ENCODE measurements at regions not wholly inside any gene's neighbourhood (a gene's known extent, or its start where the extent isn't known, plus 50 kb on each side); places are given as distances from the start of the nearest gene placed in this dataset.

DNA sequence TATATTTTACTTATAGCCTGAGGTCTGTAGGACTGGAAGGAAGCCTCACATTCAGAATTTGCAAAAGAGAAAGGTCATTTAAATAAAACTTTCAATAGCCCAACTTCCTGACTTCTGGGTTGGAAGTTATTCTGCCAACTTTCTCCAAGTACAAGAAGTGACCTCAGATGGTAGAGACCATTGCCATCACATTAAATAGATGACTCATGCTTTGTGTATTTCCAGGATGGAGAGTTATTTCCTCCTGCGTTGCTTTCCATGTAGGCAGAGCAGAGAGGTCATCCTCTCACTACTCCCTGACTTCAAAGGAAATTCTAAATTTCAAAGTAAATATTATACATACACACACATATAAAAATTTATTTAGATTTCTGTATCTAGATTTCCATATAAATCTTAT is 73.0 kb upstream of the NR3C2 start (continued):
- TF ChIP-seq TCF4 (CRISPR knock-in tag; IDR thresholded peaks at IDR 0.05; ENCODE audit: borderline replicate concordance) (no peak), ZFP3 (CRISPR knock-in tag; IDR thresholded peaks at IDR 0.05) (no peak)

DNA sequence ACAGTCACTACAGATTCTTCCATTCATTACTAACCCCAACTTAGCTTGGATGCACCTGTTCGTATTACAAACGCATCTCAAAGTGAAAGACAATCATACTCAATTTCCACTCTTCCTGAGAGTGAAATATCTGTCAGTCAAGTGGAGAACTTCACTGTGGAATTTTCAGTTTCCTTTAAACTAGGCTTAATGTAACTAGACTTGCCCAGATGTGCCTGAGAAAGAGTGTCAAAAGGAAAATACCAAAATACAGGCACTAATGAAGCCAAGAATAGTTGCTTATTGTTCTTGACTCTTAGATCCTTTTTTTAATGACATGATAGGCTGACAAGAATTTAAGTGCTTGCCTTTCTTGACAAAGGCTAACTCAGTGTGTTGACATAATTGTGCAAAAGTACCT is 72.4 kb upstream of the NR3C2 start:
- no peak for ATAC-seq

DNA sequence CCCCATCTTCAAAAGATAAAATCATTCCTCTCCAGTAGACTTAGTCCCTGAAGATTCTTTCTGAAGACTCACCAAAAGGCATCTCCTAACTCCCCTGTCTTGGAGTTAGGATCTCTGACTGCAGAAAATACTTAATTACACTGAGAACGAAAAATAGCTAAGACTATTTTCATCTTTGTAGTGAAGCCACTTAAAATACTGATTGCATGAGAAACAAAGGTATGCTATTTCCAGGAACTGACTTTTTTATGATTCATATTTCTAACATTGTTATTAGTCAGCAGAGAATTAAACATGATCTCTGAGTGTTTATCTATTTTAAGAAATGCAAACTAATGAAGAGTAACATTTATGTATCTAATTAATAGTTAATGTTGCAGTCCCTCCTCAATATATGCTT is 71.8 kb upstream of the NR3C2 start:
- TF ChIP-seq ARNTL (CRISPR knock-in tag; IDR thresholded peaks at IDR 0.05; ENCODE audit: borderline replicate concordance, low read depth) (no peak), ZC3H10 (CRISPR knock-in tag; IDR thresholded peaks at IDR 0.05) (no peak), ZNF8 (CRISPR knock-in tag; IDR thresholded peaks at IDR 0.05) (no peak)
- TF ChIP-seq, protein P1, sequence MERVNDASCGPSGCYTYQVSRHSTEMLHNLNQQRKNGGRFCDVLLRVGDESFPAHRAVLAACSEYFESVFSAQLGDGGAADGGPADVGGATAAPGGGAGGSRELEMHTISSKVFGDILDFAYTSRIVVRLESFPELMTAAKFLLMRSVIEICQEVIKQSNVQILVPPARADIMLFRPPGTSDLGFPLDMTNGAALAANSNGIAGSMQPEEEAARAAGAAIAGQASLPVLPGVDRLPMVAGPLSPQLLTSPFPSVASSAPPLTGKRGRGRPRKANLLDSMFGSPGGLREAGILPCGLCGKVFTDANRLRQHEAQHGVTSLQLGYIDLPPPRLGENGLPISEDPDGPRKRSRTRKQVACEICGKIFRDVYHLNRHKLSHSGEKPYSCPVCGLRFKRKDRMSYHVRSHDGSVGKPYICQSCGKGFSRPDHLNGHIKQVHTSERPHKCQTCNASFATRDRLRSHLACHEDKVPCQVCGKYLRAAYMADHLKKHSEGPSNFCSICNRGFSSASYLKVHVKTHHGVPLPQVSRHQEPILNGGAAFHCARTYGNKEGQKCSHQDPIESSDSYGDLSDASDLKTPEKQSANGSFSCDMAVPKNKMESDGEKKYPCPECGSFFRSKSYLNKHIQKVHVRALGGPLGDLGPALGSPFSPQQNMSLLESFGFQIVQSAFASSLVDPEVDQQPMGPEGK (CRISPR knock-in tag; IDR thresholded peaks at IDR 0.05; ENCODE audit: borderline replicate concordance) = no peak
- TF ChIP-seq, protein P2, sequence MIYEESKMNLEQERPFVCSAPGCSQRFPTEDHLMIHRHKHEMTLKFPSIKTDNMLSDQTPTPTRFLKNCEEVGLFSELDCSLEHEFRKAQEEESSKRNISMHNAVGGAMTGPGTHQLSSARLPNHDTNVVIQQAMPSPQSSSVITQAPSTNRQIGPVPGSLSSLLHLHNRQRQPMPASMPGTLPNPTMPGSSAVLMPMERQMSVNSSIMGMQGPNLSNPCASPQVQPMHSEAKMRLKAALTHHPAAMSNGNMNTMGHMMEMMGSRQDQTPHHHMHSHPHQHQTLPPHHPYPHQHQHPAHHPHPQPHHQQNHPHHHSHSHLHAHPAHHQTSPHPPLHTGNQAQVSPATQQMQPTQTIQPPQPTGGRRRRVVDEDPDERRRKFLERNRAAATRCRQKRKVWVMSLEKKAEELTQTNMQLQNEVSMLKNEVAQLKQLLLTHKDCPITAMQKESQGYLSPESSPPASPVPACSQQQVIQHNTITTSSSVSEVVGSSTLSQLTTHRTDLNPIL (CRISPR knock-in tag; IDR thresholded peaks at IDR 0.05; ENCODE audit: low read depth) = no peak
- ATAC-seq = no peak

More for the DNA sequence above, 72.4 kb upstream of the NR3C2 start:
- TF ChIP-seq TOX (CRISPR knock-in tag; IDR thresholded peaks at IDR 0.05; ENCODE audit: borderline replicate concordance) = no peak
- TF ChIP-seq ESRRG (CRISPR knock-in tag; IDR thresholded peaks at IDR 0.05) = no peak
- no peak for TF ChIP-seq ZC3H10 (CRISPR knock-in tag; IDR thresholded peaks at IDR 0.05)
- TF ChIP-seq, protein P1 (CRISPR knock-in tag; IDR thresholded peaks at IDR 0.05; ENCODE audit: borderline replicate concordance) = no peak
- TF ChIP-seq RARB (CRISPR knock-in tag; IDR thresholded peaks at IDR 0.05) = no peak
- TF ChIP-seq ZNF8 (CRISPR knock-in tag; IDR thresholded peaks at IDR 0.05) = no peak
- TF ChIP-seq, protein P3, sequence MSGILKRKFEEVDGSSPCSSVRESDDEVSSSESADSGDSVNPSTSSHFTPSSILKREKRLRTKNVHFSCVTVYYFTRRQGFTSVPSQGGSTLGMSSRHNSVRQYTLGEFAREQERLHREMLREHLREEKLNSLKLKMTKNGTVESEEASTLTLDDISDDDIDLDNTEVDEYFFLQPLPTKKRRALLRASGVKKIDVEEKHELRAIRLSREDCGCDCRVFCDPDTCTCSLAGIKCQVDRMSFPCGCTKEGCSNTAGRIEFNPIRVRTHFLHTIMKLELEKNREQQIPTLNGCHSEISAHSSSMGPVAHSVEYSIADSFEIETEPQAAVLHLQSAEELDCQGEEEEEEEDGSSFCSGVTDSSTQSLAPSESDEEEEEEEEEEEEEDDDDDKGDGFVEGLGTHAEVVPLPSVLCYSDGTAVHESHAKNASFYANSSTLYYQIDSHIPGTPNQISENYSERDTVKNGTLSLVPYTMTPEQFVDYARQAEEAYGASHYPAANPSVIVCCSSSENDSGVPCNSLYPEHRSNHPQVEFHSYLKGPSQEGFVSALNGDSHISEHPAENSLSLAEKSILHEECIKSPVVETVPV (CRISPR knock-in tag; IDR thresholded peaks at IDR 0.05) = no peak
- TF ChIP-seq OSR1 (CRISPR knock-in tag; IDR thresholded peaks at IDR 0.05) = no peak
- TF ChIP-seq ZFP30 (CRISPR knock-in tag; IDR thresholded peaks at IDR 0.05) = no peak
- TF ChIP-seq, protein P4, sequence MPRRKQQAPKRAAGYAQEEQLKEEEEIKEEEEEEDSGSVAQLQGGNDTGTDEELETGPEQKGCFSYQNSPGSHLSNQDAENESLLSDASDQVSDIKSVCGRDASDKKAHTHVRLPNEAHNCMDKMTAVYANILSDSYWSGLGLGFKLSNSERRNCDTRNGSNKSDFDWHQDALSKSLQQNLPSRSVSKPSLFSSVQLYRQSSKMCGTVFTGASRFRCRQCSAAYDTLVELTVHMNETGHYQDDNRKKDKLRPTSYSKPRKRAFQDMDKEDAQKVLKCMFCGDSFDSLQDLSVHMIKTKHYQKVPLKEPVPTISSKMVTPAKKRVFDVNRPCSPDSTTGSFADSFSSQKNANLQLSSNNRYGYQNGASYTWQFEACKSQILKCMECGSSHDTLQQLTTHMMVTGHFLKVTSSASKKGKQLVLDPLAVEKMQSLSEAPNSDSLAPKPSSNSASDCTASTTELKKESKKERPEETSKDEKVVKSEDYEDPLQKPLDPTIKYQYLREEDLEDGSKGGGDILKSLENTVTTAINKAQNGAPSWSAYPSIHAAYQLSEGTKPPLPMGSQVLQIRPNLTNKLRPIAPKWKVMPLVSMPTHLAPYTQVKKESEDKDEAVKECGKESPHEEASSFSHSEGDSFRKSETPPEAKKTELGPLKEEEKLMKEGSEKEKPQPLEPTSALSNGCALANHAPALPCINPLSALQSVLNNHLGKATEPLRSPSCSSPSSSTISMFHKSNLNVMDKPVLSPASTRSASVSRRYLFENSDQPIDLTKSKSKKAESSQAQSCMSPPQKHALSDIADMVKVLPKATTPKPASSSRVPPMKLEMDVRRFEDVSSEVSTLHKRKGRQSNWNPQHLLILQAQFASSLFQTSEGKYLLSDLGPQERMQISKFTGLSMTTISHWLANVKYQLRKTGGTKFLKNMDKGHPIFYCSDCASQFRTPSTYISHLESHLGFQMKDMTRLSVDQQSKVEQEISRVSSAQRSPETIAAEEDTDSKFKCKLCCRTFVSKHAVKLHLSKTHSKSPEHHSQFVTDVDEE (CRISPR knock-in tag; IDR thresholded peaks at IDR 0.05) = no peak
- no peak for TF ChIP-seq CSDC2 (CRISPR knock-in tag; IDR thresholded peaks at IDR 0.05)
- no peak for TF ChIP-seq PPARA (CRISPR knock-in tag; IDR thresholded peaks at IDR 0.05; ENCODE audit: borderline replicate concordance)
- TF ChIP-seq TCF4 (CRISPR knock-in tag; IDR thresholded peaks at IDR 0.05; ENCODE audit: borderline replicate concordance) = no peak
- TF ChIP-seq BACH2 (CRISPR knock-in tag; IDR thresholded peaks at IDR 0.05; ENCODE audit: borderline replicate concordance) = no peak
- no peak for TF ChIP-seq SNAI2 (CRISPR knock-in tag; IDR thresholded peaks at IDR 0.05)
- TF ChIP-seq ISL1 (CRISPR knock-in tag; IDR thresholded peaks at IDR 0.05) = no peak

DNA sequence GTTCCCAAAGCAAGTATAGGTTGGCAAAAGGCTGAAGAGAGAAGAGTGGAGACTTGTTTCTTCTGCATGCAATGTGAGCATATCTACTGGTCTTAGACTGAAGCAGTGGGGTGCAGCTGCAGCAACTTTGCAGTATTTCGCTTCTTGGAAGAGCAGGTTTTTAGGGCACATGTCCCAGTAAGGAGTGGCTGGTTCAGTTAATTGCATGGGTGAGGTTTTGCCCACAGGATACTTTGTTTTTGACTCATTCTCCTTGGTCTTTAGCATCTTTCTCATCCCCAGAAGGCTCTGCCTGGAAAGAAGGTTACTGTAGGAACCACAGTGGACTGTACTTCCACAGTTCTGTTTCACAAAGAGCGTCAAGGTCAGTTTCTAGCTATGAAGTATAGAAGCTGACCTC is 68.0 kb upstream of the NR3C2 start:
- ATAC-seq = no peak
- TF ChIP-seq, protein P1 (CRISPR knock-in tag; IDR thresholded peaks at IDR 0.05; ENCODE audit: borderline replicate concordance) = no peak
- TF ChIP-seq ZNF565 (CRISPR knock-in tag; conservative IDR thresholded peaks at IDR 0.05; ENCODE audit: low read depth) (no peak), TCF4 (CRISPR knock-in tag; IDR thresholded peaks at IDR 0.05; ENCODE audit: borderline replicate concordance) (no peak), ESRRG (CRISPR knock-in tag; IDR thresholded peaks at IDR 0.05) (no peak), CSDC2 (CRISPR knock-in tag; IDR thresholded peaks at IDR 0.05) (no peak), ZFP30 (CRISPR knock-in tag; IDR thresholded peaks at IDR 0.05) (no peak), BACH2 (CRISPR knock-in tag; IDR thresholded peaks at IDR 0.05; ENCODE audit: borderline replicate concordance) (no peak), ZNF8 (CRISPR knock-in tag; IDR thresholded peaks at IDR 0.05) (no peak), ZFP3 (CRISPR knock-in tag; IDR thresholded peaks at IDR 0.05) (no peak), PPARA (CRISPR knock-in tag; IDR thresholded peaks at IDR 0.05; ENCODE audit: borderline replicate concordance) (no peak)
- TF ChIP-seq, protein P5, sequence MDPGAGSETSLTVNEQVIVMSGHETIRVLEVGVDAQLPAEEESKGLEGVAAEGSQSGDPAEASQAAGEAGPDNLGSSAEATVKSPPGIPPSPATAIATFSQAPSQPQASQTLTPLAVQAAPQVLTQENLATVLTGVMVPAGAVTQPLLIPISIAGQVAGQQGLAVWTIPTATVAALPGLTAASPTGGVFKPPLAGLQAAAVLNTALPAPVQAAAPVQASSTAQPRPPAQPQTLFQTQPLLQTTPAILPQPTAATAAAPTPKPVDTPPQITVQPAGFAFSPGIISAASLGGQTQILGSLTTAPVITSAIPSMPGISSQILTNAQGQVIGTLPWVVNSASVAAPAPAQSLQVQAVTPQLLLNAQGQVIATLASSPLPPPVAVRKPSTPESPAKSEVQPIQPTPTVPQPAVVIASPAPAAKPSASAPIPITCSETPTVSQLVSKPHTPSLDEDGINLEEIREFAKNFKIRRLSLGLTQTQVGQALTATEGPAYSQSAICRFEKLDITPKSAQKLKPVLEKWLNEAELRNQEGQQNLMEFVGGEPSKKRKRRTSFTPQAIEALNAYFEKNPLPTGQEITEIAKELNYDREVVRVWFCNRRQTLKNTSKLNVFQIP (CRISPR knock-in tag; IDR thresholded peaks at IDR 0.05; ENCODE audit: borderline replicate concordance, low read depth) = no peak
- TF ChIP-seq, protein P2 (CRISPR knock-in tag; IDR thresholded peaks at IDR 0.05; ENCODE audit: low read depth) = no peak
